Smooth muscle cell (in vitro differentiated cells): ENCODE measurements at regions not wholly inside any gene's neighbourhood (a gene's known extent, or its start where the extent isn't known, plus 50 kb on each side); places are given as distances from the start of the nearest gene placed in this dataset.

Experiments
- DNase-seq: peaks from one replicate; lab custom pipeline; 2025; ENCODE audit not compliant: unreplicated experiment; lab: John Stamatoyannopoulos, UW
- H2AFZ ChIP-seq: fragments of 200-600 bp; sonication (generic); 2 replicates; pipeline ENCODE4 v1.6.0; 2016; ENCODE audit warnings: antibody characterized with exemption, low read depth, mild to moderate bottlenecking
- H3F3A ChIP-seq: fragments of 200-600 bp; sonication (generic); 2 replicates; pipeline ENCODE4 v1.6.0; 2017; ENCODE audit warnings: antibody characterized with exemption, low read depth
- H3K27ac ChIP-seq: fragments of 200-600 bp; sonication (generic); 2 replicates; pipeline ENCODE4 v1.5.1; 2016; ENCODE audit warnings: low read depth, mild to moderate bottlenecking
- H3K27me3 ChIP-seq: fragments of 200-600 bp; sonication (generic); 2 replicates; pipeline ENCODE4 v1.6.1; 2016; ENCODE audit warnings: low read depth, mild to moderate bottlenecking
- H3K36me3 ChIP-seq: fragments of 200-600 bp; sonication (generic); 2 replicates; pipeline ENCODE4 v1.5.1; 2016; ENCODE audit warnings: low read depth
- H3K4me1 ChIP-seq: fragments of 200-600 bp; sonication (generic); 2 replicates; pipeline ENCODE4 v1.5.1; 2016; ENCODE audit warnings: low read depth
- H3K4me2 ChIP-seq: fragments of 200-600 bp; sonication (generic); 2 replicates; pipeline ENCODE4 v1.6.0; 2016; ENCODE audit warnings: mild to moderate bottlenecking
- H3K4me3 ChIP-seq: fragments of 200-600 bp; sonication (generic); 2 replicates; pipeline ENCODE4 v1.5.1; 2016; ENCODE audit warnings: mild to moderate bottlenecking
- H3K79me2 ChIP-seq: fragments of 200-600 bp; sonication (generic); 2 replicates; pipeline ENCODE4 v1.6.0; 2016; ENCODE audit warnings: low read depth, mild to moderate bottlenecking
- H3K9ac ChIP-seq: fragments of 200-600 bp; sonication (generic); 2 replicates; pipeline ENCODE4 v1.6.0; 2016; ENCODE audit warnings: low read depth
- H3K9me3 ChIP-seq: fragments of 200-600 bp; sonication (generic); replicated peaks from 2 replicates; pipeline ENCODE4 v1.5.1; 2016; ENCODE audit warnings: low read depth
- H4K20me1 ChIP-seq: fragments of 200-600 bp; sonication (generic); 2 replicates; pipeline ENCODE4 v1.6.0; 2016; ENCODE audit warnings: low read depth
- WGBS: methylation state at CpG from one replicate; pipeline ENCODE4 v1.1.7; 2016; ENCODE audit warnings: low lambda C conversion rate; 5-methylcytosine and 5-hydroxymethylcytosine counted together
- TF ChIP-seq, protein P1 (sequence below): fragments of 200-600 bp; sonication (generic); IDR thresholded peaks from 2 replicates; pipeline ENCODE4 v1.5.1; 2017; ENCODE audit warnings: borderline replicate concordance, mild to moderate bottlenecking, antibody characterized with exemption; ENCODE audit not compliant: insufficient read depth, poor library complexity, severe bottlenecking

DNA sequence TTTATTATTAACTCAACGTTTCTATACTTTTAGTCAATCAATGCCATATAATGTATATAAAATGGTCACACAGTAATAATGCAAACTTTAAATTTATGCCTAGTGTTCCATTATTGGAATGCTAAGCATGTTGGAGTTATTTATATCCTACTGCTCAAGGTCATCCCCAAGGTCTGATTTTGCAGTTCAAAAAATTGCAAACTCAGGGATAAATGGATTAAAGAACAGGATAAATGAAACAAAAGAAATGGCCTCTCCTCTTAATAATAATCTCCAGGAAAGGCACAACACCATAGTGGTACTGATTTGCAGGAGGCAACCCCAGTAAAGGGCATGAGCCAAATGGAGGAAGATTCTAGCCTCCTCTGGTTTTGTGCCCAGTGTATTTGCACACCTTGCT is 436.4 kb downstream of the EPHA4 start:
- Histone ChIP-seq H3K79me2 (no peaks in the 10 kb centered on the region), H3K36me3 (no peaks in the 10 kb centered on the region), H3K4me3 (no peak overlapping the region), H3K9me3 (no peaks in the 10 kb centered on the region), H3K4me1 (no peaks in the 10 kb centered on the region), H3K4me2 (no peak overlapping the region), H4K20me1 (no peaks in the 10 kb centered on the region), H2AFZ (no peak overlapping the region), H3F3A (no peaks in the 10 kb centered on the region), H3K9ac (no peak overlapping the region), H3K27ac (no peak overlapping the region), H3K27me3 (peaks cover 66% of the 10 kb centered on the region)
- TF ChIP-seq, protein P1, sequence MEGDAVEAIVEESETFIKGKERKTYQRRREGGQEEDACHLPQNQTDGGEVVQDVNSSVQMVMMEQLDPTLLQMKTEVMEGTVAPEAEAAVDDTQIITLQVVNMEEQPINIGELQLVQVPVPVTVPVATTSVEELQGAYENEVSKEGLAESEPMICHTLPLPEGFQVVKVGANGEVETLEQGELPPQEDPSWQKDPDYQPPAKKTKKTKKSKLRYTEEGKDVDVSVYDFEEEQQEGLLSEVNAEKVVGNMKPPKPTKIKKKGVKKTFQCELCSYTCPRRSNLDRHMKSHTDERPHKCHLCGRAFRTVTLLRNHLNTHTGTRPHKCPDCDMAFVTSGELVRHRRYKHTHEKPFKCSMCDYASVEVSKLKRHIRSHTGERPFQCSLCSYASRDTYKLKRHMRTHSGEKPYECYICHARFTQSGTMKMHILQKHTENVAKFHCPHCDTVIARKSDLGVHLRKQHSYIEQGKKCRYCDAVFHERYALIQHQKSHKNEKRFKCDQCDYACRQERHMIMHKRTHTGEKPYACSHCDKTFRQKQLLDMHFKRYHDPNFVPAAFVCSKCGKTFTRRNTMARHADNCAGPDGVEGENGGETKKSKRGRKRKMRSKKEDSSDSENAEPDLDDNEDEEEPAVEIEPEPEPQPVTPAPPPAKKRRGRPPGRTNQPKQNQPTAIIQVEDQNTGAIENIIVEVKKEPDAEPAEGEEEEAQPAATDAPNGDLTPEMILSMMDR = no peak
- WGBS = 73% methylated on average over 1 of the region's 1 CpG
- DNase-seq = no peak

DNA sequence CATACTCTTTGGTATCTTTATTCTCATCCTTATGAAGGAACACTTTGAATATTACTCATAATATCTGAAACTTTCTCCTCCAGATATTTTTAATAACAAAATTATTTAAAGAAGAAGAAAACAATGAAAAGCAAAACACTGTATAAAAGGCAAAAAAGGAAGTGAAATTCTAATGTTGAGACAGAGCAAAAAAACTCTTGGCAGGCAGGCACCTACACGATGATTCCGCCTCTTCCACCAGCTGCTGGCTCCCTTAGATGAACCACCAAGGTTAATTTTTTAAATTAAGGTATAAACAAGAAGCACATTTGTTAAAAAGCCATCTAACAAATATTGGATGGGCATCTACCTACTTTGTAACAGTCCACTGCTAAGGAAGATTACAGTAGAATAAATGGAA is 434.7 kb downstream of the EPHA4 start:
- Histone ChIP-seq H3F3A (no peaks in the 10 kb centered on the region), H3K9me3 (no peaks in the 10 kb centered on the region), H3K79me2 (no peaks in the 10 kb centered on the region), H3K27me3 (peaks cover 49% of the 10 kb centered on the region), H3K36me3 (no peaks in the 10 kb centered on the region), H3K4me3 (no peak overlapping the region), H3K4me1 (no peaks in the 10 kb centered on the region), H2AFZ (no peak overlapping the region), H3K9ac (no peak overlapping the region), H3K27ac (no peak overlapping the region), H4K20me1 (no peaks in the 10 kb centered on the region), H3K4me2 (no peak overlapping the region)
- no peak for DNase-seq
- TF ChIP-seq, protein P1 = no peak
- 96% methylated on average over 2 of the region's 2 CpGs for WGBS

DNA sequence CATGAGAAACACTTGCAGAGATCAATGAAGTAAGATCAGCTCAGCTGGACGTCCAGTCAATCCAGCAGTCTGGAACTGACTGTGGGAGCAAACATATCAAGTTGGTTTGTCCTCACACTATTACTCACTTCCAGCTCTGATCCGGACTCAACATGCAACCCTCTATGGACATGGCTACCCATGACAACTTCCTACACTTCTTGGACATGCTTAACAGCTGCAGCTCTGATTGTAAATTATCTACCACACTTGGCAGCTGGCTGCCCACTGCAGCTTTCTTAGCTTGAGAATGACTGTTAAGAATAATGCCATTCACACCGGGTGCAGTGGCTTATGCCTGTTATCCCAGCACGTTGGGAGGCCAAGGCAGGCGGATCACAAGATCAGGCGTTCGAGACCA is 429.8 kb downstream of the EPHA4 start:
- Histone ChIP-seq H3K4me2 (no peak overlapping the region), H3K4me3 (no peak overlapping the region), H3K27ac (no peak overlapping the region), H3F3A (no peaks in the 10 kb centered on the region), H2AFZ (no peak overlapping the region), H3K9me3 (peaks cover 6% of the 10 kb centered on the region), H3K4me1 (no peaks in the 10 kb centered on the region), H4K20me1 (no peaks in the 10 kb centered on the region), H3K36me3 (no peaks in the 10 kb centered on the region), H3K79me2 (no peaks in the 10 kb centered on the region), H3K9ac (no peak overlapping the region), H3K27me3 (peaks cover 17% of the 10 kb centered on the region)
- 83% methylated on average over 7 of the region's 7 CpGs for WGBS
- TF ChIP-seq, protein P1 = no peak
- no peak for DNase-seq

DNA sequence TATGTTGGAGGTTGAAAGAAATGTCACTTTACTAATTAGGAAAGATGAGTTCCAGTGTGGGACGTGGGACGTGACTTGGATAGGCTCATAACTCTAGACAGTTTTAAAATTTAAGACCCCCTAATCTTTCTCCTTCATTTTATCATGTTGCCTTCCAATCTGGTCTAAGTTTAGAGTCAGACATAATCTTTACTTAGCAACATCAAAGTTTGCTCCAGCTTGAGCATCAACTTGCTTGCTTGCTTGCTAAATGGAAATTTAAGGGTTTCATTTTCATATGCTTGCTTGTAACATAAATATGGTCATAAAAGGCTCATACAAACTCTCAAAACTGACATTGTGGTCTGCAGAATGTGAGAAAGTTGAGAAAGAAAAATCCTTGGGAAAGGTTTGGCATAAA is 428.9 kb downstream of the EPHA4 start:
- no peak for DNase-seq
- H3K4me3 ChIP-seq = no peak overlapping the region
- H3F3A ChIP-seq = no peaks in the 10 kb centered on the region
- TF ChIP-seq, protein P1 = no peak
- H3K4me1 ChIP-seq = no peaks in the 10 kb centered on the region
- no peaks in the 10 kb centered on the region for H3K36me3 ChIP-seq
- no peak overlapping the region for H3K9ac ChIP-seq
- H3K79me2 ChIP-seq = no peaks in the 10 kb centered on the region
- H3K27me3 ChIP-seq = peaks cover 13% of the 10 kb centered on the region
- H3K27ac ChIP-seq = no peak overlapping the region
- no peak overlapping the region for H3K4me2 ChIP-seq
- H4K20me1 ChIP-seq = no peaks in the 10 kb centered on the region
- H3K9me3 ChIP-seq = peaks cover 6% of the 10 kb centered on the region
- 47% methylated on average over 2 of the region's 2 CpGs for WGBS
- H2AFZ ChIP-seq = no peak overlapping the region
